Stimulated activated naive CD4-positive, alpha-beta T cell (primary cell): ENCODE measurements at regions not wholly inside any gene's neighbourhood (a gene's known extent, or its start where the extent isn't known, plus 50 kb on each side); places are given as distances from the start of the nearest gene placed in this dataset.

ENCODE experiments used
- DNase-seq, 6 experiments: peaks; one replicate each; lab custom pipeline; 2025; lab: John Stamatoyannopoulos, UW

DNA sequence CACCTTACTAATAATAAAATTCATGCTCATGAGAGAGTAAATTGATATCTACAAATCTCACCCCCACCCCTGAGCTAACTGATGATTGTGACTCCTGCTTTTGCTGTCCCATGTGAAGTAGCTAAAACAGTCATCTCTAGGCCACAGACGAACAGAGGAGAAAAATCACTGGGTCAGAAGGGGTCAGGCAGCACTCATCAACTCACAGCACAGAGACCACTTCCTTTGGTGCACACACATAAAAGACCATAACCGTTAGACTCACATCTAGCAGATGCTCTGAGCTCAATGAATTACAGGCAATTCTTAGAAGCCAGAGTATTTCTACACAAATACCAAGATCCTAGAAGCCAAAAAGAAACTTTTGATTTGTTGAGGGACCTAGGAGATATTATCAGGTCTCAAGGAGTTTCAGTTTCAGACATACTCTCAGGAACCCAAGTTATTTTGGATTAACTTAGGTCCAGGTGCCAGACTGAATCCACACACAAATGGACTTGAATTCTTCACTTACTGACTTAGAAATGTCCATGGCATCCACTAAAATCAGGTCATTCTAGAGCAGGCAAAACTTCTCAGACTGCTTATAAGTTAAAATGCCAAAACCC, 65.0 kb upstream of the TES start:
- DNase-seq, result no peak

GRCh38 chr7:116148108-116148507, 62.2 kb upstream of the TES start:
- DNase-seq, result no peak

GRCh38 chr7:116148626-116149025, 61.7 kb upstream of the TES start:
- DNase-seq, result no peak

- DNase-seq, result no peak
Measured at GRCh38 chr7:116150588-116150987, 59.8 kb upstream of the TES start.

GRCh38 chr7:116152276-116152675, 58.1 kb upstream of the TES start:
- no peak for DNase-seq

DNA sequence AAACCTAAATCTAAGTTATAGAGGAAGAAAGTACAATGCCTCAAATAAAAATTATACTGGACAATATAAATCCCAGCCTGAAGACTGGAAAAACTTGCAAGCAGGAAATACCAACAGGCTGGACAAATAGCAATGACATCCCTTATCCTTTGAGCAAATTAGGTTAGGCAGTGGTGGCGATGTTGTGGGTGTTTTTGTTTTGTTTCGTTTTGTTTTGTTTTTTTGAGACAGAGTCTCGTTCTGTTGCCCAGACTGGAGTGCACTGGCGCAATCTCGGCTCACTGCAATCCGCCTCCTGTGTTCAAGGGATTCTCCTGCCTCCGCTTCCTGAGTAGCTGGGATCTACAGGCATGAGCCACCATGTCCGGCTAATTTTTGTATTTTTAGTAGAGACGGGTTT, 57.3 kb upstream of the TES start:
- DNase-seq, result no peak

- no peak for DNase-seq
Measured at GRCh38 chr7:116159711-116160110, 50.6 kb upstream of the TES start.
